HG03439 (cell line): ENCODE measurements at regions not wholly inside any gene's neighbourhood (a gene's known extent, or its start where the extent isn't known, plus 50 kb on each side); places are given as distances from the start of the nearest gene placed in this dataset.
A peak's percentile ranks its signal among the peaks of the same experiment; 100 is the strongest.
"Not testable (repeated sequence)": the region's sequence is repeated elsewhere in the genome, so short reads cannot be mapped to it uniquely, and the experiment has no call there.

Experiments used
- ATAC-seq: cut with Tn5 transposase; IDR thresholded peaks from one replicate; pipeline ENCODE4 v1.9.1; 2021; ENCODE audit warnings: mild to moderate bottlenecking, moderate library complexity; ENCODE audit not compliant: unreplicated experiment

- no peak for ATAC-seq
These were observed 205.3 kb downstream of the SOX2 start for GRCh38 chr3:181917027-181917426.

- ATAC-seq: no peak
These were observed 207.7 kb downstream of the SOX2 start for GRCh38 chr3:181919375-181919774.

GRCh38 chr3:181920409-181920808, 208.7 kb downstream of the SOX2 start:
- ATAC-seq: no peak

- ATAC-seq: peak; percentile 95
These were observed 209.5 kb downstream of the SOX2 start for GRCh38 chr3:181921220-181921619.

- not testable (repeated sequence) for ATAC-seq
These were observed 214.1 kb downstream of the SOX2 start for GRCh38 chr3:181925841-181926240.

GRCh38 chr3:181929501-181929900, 217.8 kb downstream of the SOX2 start:
- ATAC-seq: no peak

- no peak for ATAC-seq
These were observed 218.4 kb downstream of the SOX2 start for GRCh38 chr3:181930105-181930504.

GRCh38 chr3:181932039-181932438, 220.3 kb downstream of the SOX2 start:
- peak; percentile 73 for ATAC-seq

GRCh38 chr3:181933052-181933618, 221.4 kb downstream of the SOX2 start:
- ATAC-seq: no peak

- no peak for ATAC-seq
These were observed 224.2 kb downstream of the SOX2 start for GRCh38 chr3:181935915-181936314.

- ATAC-seq: no peak
These were observed 225.0 kb downstream of the SOX2 start for GRCh38 chr3:181936774-181937173.

- not testable (repeated sequence) for ATAC-seq
These were observed 226.9 kb downstream of the SOX2 start for GRCh38 chr3:181938580-181938979.

- no peak for ATAC-seq
These were observed 229.0 kb downstream of the SOX2 start for GRCh38 chr3:181940703-181941102.

- ATAC-seq: peak; percentile 58
These were observed 229.5 kb downstream of the SOX2 start for GRCh38 chr3:181941250-181941649.

GRCh38 chr3:181943285-181943684, 231.6 kb downstream of the SOX2 start:
- ATAC-seq: no peak

- ATAC-seq: no peak
These were observed 235.9 kb downstream of the SOX2 start for GRCh38 chr3:181947606-181948005.

- ATAC-seq: no peak
These were observed 236.6 kb downstream of the SOX2 start for GRCh38 chr3:181948286-181948685.

- ATAC-seq: no peak
These were observed 240.5 kb downstream of the SOX2 start for GRCh38 chr3:181952221-181952620.

GRCh38 chr3:181952929-181953328, 241.2 kb downstream of the SOX2 start:
- no peak for ATAC-seq

- ATAC-seq: no peak
These were observed 243.8 kb downstream of the SOX2 start for GRCh38 chr3:181955566-181955965.

- ATAC-seq: no peak
These were observed 244.4 kb downstream of the SOX2 start for GRCh38 chr3:181956122-181956521.

- no peak for ATAC-seq
These were observed 254.7 kb downstream of the SOX2 start for GRCh38 chr3:181966393-181966792.

GRCh38 chr3:181969925-181970324, 258.2 kb downstream of the SOX2 start:
- no peak for ATAC-seq
